Heart left ventricle (tissue), 16 donors: ENCODE measurements at regions not wholly inside any gene's neighbourhood (a gene's known extent, or its start where the extent isn't known, plus 50 kb on each side); places are given as distances from the start of the nearest gene placed in this dataset.

ENCODE experiments used
- ATAC-seq, 4 donors: fragments of 200-7000 bp; cut with Tn5 transposase; one replicate each; pipeline ENCODE4 v1.9.1; 2020 to 2022; ENCODE audit warnings: moderate library complexity in 4 of 4, mild to moderate bottlenecking in 3 of 4, moderate number of reproducible peaks in 1 of 4
- DNase-seq, 5 donors: peaks; one replicate each; pipeline ENCODE4 v3.0.0-alpha.2; 2020
- H3K27ac ChIP-seq, 12 donors: fragments of 200-600 bp; sonication (generic) in 4 of 12; one replicate each; pipeline versions ENCODE4 v1.5.0 to v1.8.0; 2016 to 2022; ENCODE audit warnings: mild to moderate bottlenecking in 2 of 12
- H3K27me3 ChIP-seq, 9 donors: fragments of 200-600 bp; sonication (generic) in 2 of 9; one replicate each; pipeline versions ENCODE4 v1.5.1 to v1.8.0; 2016 to 2022; ENCODE audit warnings: mild to moderate bottlenecking in 3 of 9
- H3K36me3 ChIP-seq, 9 donors: fragments of 200-600 bp; sonication (generic) in 2 of 9; one replicate each; pipeline versions ENCODE4 v1.5.0 to v1.8.0; 2018 to 2022; ENCODE audit warnings: mild to moderate bottlenecking in 2 of 9
- H3K4me1 ChIP-seq, 12 donors: fragments of 200-600 bp; sonication (generic) in 4 of 12; one replicate each; pipeline versions ENCODE4 v1.5.0 to v1.8.0; 2016 to 2022; ENCODE audit warnings: mild to moderate bottlenecking in 3 of 12
- H3K4me3 ChIP-seq, 12 donors: fragments of 200-600 bp; sonication (generic) in 4 of 12; one replicate each; pipeline versions ENCODE4 v1.5.0 to v1.8.0; 2017 to 2022; ENCODE audit warnings: mild to moderate bottlenecking in 9 of 12, moderate library complexity in 4 of 12
- H3K9me3 ChIP-seq, 12 donors: fragments of 200-600 bp; sonication (generic) in 4 of 12; one replicate each; pipeline versions ENCODE4 v1.5.0 to v1.8.0; 2016 to 2022; ENCODE audit warnings: mild to moderate bottlenecking in 1 of 12
- POLR2A ChIP-seq, 2 donors: fragments of 450-650 bp; IDR thresholded peaks; one replicate each; pipeline ENCODE4 v1.6.1; 2017; ENCODE audit warnings: antibody characterized with exemption in 2 of 2, mild to moderate bottlenecking in 2 of 2, moderate library complexity in 2 of 2
- WGBS, 4 donors: extraction: QIAGEN DNeasy Blood & Tissue Kit in 2 of 4; methylation state at CpG; one replicate each; pipeline versions ENCODE4 v1.1.5 to v1.1.7; 2013 to 2018; 5-methylcytosine and 5-hydroxymethylcytosine counted together
- intact Hi-C, 10 donors: fragments of 100-400 bp; cut with DNase I; formaldehyde crosslinking; loops; one replicate each; pipeline versions ENCODE4 v1.11.1 to v1.14.2; 2022
- TF ChIP-seq, protein P1 (sequence below), 12 donors: fragments of 200-600 bp; sonication (generic) in 4 of 12; IDR thresholded peaks; one replicate each; pipeline versions ENCODE4 v1.5.0 to v1.8.0; 2018 to 2022; ENCODE audit warnings: antibody characterized with exemption in 12 of 12, mild to moderate bottlenecking in 5 of 12
- donor health status: ischemic (EF 13 %, LVEDD 7.1; RV severe dilation, severe dysfunction).
- donor health status: healthy with polysubstance abuse.
- donor health status: DM: no; HTN: yes; CAD: no.
- donor health status: DM: no; HTN: no; CAD: no.
- donor health status: ischemic (EF 25% LVEDD 6.9; RV normal size, moderate dysfunction).
- donor health status: ischemic (EF 25% LVEDD 5.7; RV mildly dilated, moderate dysfunction).
- donor health status: healthy.
- donor health status: DM: yes; HTN: yes; CAD: no.
- donor health status: ischemic (EF 35%, LVEDD 5.7; RV mildly dilated, moderate dysfunction).
- donor health status: nonischemic (EF 11% LVEDD 7.7; RV severe dilation, severe dysfunction).
- donor health status: DM: yes; HTN: yes; CAD: no.
- donor health status: PGD.
- donor health status: ischemic (EF 29% LVEDD 5.4; RV normal size, mild dysfunction).
- donor health status: nonischemic (EF 23%, LVEDD 6.1; RV moderate dilation, normal function).

DNA sequence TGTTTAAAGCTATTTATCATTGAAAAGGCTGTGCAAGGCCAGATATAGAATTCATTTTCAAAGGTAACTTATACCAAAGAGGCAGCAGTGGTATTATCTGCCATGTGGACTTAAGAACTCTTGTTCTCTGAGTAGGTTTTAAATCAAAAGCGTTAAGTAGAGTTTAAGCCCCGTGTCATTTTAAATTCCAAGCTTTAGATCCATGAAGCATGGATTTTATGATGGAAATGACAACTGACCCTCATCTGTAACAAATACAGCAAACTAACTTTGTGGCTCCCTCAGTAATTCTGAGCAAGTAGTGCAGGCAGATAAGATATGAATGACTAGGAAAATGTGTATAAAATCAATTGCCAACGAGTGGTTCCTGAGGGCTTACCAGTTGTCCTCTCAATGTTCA lies 247.0 kb downstream of the WDR11 start:
- ATAC-seq, result no peak
- intact Hi-C loops, result no loop called here

GRCh38 chr10:121098751-121099150 lies 247.6 kb downstream of the WDR11 start:
- TF ChIP-seq, protein P1, sequence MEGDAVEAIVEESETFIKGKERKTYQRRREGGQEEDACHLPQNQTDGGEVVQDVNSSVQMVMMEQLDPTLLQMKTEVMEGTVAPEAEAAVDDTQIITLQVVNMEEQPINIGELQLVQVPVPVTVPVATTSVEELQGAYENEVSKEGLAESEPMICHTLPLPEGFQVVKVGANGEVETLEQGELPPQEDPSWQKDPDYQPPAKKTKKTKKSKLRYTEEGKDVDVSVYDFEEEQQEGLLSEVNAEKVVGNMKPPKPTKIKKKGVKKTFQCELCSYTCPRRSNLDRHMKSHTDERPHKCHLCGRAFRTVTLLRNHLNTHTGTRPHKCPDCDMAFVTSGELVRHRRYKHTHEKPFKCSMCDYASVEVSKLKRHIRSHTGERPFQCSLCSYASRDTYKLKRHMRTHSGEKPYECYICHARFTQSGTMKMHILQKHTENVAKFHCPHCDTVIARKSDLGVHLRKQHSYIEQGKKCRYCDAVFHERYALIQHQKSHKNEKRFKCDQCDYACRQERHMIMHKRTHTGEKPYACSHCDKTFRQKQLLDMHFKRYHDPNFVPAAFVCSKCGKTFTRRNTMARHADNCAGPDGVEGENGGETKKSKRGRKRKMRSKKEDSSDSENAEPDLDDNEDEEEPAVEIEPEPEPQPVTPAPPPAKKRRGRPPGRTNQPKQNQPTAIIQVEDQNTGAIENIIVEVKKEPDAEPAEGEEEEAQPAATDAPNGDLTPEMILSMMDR (IDR thresholded peaks at IDR 0.05), result no peak
- no peak for TF ChIP-seq POLR2A (IDR thresholded peaks at IDR 0.05)
- DNase-seq, result no peak
- ATAC-seq, result no peak
- Histone ChIP-seq H3K27me3 (peaks cover 0 to 4% (median 0%) of the 10 kb centered on the region in 9 donors), H3K9me3 (peaks cover 0 to 4% (median 0%) of the 10 kb centered on the region in 12 donors), H3K27ac (no peak overlapping the region), H3K4me1 (no peaks in the 10 kb centered on the region), H3K36me3 (no peaks in the 10 kb centered on the region), H3K4me3 (no peak overlapping the region)
- intact Hi-C loops, result no loop called here
- WGBS, 4 donors, result 44 to 52% (median 47%) methylated on average over 2 of the region's 2 CpGs

More for the DNA sequence above, 247.0 kb downstream of the WDR11 start:
- DNase-seq, result no peak
- no peak for TF ChIP-seq POLR2A (IDR thresholded peaks at IDR 0.05)
- TF ChIP-seq, protein P1 (IDR thresholded peaks at IDR 0.05), result no peak
- Histone ChIP-seq H3K36me3 (no peaks in the 10 kb centered on the region), H3K4me1 (no peaks in the 10 kb centered on the region), H3K27me3 (peaks cover 0 to 4% (median 0%) of the 10 kb centered on the region in 9 donors), H3K9me3 (peaks cover 0 to 4% (median 0%) of the 10 kb centered on the region in 12 donors), H3K27ac (no peak overlapping the region), H3K4me3 (no peak overlapping the region)
- 44 to 51% (median 50%) methylated on average over 3 of the region's 3 CpGs for WGBS, 4 donors

GRCh38 chr10:121099181-121099580 lies 248.0 kb downstream of the WDR11 start:
- ATAC-seq (no peak), DNase-seq (no peak)
- intact Hi-C loops, result no loop called here
- no peaks in the 10 kb centered on the region for H3K4me1 ChIP-seq
- no peak overlapping the region for H3K27ac ChIP-seq
- H3K9me3 ChIP-seq, result peaks cover 0 to 4% (median 0%) of the 10 kb centered on the region in 12 donors
- no peaks in the 10 kb centered on the region for H3K36me3 ChIP-seq
- TF ChIP-seq, protein P1 (IDR thresholded peaks at IDR 0.05), result no peak
- TF ChIP-seq POLR2A (IDR thresholded peaks at IDR 0.05), result no peak
- peaks cover 0 to 4% (median 0%) of the 10 kb centered on the region in 9 donors for H3K27me3 ChIP-seq
- 66 to 80% (median 70%) methylated on average over 5 of the region's 5 CpGs for WGBS, 4 donors
- no peak overlapping the region for H3K4me3 ChIP-seq

DNA sequence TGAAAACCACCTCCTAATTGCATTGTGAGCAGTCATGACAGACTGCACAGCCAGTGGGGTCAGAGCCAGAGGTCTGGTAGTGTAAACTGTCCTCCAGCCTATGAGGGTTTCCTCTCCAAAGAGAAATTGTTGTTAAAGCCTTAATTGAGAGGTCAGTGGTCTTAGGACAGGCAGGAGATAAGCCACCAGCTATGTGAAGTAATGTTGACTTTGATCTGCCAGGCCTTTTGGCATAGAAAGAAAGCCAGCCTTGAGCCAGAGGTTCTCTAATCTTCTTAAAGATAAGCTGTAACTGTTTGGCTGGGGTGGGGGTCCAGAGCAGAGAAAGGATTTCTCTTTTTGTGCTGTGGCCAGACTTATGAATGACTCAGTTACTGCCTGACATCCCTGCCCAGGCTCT lies 248.4 kb downstream of the WDR11 start:
- ATAC-seq, result no peak

More for the DNA sequence above, 248.4 kb downstream of the WDR11 start:
- Histone ChIP-seq H3K27ac (no peak overlapping the region), H3K4me3 (no peak overlapping the region), H3K36me3 (no peaks in the 10 kb centered on the region), H3K9me3 (peaks cover 0 to 4% (median 0%) of the 10 kb centered on the region in 12 donors), H3K4me1 (no peaks in the 10 kb centered on the region), H3K27me3 (peaks cover 0 to 4% (median 0%) of the 10 kb centered on the region in 9 donors)
- no peak for DNase-seq
- intact Hi-C loops, result no loop called here
- TF ChIP-seq POLR2A (IDR thresholded peaks at IDR 0.05), result no peak
- TF ChIP-seq, protein P1 (IDR thresholded peaks at IDR 0.05), result no peak
